ENCODE measurements at regions not wholly inside any gene's neighbourhood (a gene's known extent, or its start where the extent isn't known, plus 50 kb on each side); places are given as distances from the start of the nearest gene placed in this dataset.

DNA sequence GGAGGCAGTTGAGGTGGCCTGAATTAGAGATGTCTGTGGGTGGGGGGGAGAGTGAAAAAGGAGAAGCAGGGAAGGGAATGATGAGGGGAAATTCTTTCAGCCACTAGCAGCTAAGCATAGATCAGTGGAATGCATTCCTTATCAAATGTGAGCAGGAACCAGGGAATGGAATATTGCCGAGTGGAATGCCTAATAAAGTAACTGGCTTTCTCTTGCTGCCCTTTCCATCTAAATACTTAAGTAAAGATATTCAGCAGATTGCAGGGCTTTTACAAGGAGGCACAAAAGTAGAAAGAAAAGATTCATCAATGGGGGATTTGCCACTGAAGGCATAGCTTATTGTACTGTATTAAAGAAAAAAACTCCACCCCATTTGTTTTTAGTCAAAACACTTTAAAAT lies 263.0 kb upstream of the RPS6KA3 start:
- TF ChIP-seq, protein P1, sequence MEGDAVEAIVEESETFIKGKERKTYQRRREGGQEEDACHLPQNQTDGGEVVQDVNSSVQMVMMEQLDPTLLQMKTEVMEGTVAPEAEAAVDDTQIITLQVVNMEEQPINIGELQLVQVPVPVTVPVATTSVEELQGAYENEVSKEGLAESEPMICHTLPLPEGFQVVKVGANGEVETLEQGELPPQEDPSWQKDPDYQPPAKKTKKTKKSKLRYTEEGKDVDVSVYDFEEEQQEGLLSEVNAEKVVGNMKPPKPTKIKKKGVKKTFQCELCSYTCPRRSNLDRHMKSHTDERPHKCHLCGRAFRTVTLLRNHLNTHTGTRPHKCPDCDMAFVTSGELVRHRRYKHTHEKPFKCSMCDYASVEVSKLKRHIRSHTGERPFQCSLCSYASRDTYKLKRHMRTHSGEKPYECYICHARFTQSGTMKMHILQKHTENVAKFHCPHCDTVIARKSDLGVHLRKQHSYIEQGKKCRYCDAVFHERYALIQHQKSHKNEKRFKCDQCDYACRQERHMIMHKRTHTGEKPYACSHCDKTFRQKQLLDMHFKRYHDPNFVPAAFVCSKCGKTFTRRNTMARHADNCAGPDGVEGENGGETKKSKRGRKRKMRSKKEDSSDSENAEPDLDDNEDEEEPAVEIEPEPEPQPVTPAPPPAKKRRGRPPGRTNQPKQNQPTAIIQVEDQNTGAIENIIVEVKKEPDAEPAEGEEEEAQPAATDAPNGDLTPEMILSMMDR (conservative IDR thresholded peaks at IDR 0.05), result no peak
- TF ChIP-seq ZFX (IDR thresholded peaks at IDR 0.05), result no peak
